ENCODE measurements at regions not wholly inside any gene's neighbourhood (a gene's known extent, or its start where the extent isn't known, plus 50 kb on each side); places are given as distances from the start of the nearest gene placed in this dataset.

DNA sequence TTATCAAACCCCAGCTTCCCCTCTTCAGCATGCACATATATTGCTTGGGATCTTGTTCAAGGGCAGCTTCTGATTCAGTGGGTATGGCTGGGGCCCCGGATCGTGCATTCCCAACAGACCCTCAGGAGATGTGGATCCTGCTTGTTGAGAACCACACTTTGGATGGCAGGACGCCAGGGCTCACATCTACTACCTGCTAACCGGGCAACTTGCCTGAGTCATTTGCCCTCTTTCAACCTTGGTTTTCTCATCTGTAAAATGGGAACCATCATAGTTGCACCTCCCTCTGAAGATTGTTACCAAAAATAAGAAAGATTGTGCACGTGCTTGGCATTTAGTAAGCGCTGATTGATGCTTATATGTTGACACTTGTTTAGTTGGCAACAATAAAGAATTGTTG lies 154.6 kb downstream of the ACKR3 start:
- POLR2A ChIA-PET: no interaction called here
- DNase-seq (ENCODE audit: extremely low spot score): no peak
- TF ChIP-seq SUZ12 (IDR thresholded peaks at IDR 0.05): no peak
- CTCF ChIA-PET: no interaction called here

DNA sequence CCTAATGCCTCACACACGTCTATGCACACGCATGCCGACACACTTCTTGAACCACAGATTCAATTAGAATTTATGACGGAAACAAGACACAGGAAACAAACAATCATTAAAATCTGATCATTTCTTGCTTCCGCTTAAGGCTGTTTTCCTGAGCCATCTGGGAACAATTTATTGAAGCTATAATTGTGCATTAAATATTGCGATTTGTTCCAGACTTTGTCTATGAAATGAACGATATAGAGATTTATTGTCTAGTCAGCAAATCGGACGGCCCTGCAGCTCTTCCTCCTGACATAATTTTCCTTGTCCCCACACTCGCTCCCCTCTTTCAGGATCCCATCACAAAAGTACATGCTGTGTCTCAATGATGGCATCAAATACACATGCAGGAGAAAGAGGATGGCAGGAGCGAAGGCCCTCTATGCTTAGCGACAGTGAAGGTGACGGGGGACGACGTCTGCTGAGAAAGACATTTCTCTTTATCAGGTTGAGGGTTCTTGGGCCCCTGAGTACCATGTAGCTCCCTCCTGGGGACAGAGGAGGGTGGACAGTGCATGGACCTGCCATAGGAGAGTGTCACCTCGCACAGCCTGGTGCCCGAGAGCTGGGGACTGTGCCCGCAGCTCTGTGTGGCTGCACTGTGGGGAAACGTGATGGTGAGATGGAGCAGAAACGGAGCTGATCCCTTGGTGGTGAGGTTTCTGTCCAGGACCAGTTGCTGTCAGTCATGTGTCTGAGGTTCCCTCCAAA lies 157.3 kb downstream of the ACKR3 start:
- TF ChIP-seq SP1 (IDR thresholded peaks at IDR 0.05) (no peak), HDGF (IDR thresholded peaks at IDR 0.05; ENCODE audit: borderline replicate concordance) (no peak), L3MBTL2 (conservative IDR thresholded peaks at IDR 0.05) (no peak), CTBP1 (IDR thresholded peaks at IDR 0.05; ENCODE audit: borderline replicate concordance) (no peak), FOXK2 (IDR thresholded peaks at IDR 0.05) (no peak), FOXA1 (IDR thresholded peaks at IDR 0.05) (no peak), FOXM1 (IDR thresholded peaks at IDR 0.05; ENCODE audit: borderline replicate concordance) (no peak), TARDBP (IDR thresholded peaks at IDR 0.05) (no peak), ELF4 (IDR thresholded peaks at IDR 0.05) (no peak), NFRKB (IDR thresholded peaks at IDR 0.05) (no peak), LEF1 (IDR thresholded peaks at IDR 0.05; ENCODE audit: borderline replicate concordance) (no peak), SUZ12 (IDR thresholded peaks at IDR 0.05) (no peak), BHLHE40 (IDR thresholded peaks at IDR 0.05; ENCODE audit: borderline replicate concordance) (no peak)
- TF ChIP-seq, protein P1, sequence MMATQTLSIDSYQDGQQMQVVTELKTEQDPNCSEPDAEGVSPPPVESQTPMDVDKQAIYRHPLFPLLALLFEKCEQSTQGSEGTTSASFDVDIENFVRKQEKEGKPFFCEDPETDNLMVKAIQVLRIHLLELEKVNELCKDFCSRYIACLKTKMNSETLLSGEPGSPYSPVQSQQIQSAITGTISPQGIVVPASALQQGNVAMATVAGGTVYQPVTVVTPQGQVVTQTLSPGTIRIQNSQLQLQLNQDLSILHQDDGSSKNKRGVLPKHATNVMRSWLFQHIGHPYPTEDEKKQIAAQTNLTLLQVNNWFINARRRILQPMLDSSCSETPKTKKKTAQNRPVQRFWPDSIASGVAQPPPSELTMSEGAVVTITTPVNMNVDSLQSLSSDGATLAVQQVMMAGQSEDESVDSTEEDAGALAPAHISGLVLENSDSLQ (IDR thresholded peaks at IDR 0.05): no peak
- POLR2A ChIA-PET: no interaction called here

DNA sequence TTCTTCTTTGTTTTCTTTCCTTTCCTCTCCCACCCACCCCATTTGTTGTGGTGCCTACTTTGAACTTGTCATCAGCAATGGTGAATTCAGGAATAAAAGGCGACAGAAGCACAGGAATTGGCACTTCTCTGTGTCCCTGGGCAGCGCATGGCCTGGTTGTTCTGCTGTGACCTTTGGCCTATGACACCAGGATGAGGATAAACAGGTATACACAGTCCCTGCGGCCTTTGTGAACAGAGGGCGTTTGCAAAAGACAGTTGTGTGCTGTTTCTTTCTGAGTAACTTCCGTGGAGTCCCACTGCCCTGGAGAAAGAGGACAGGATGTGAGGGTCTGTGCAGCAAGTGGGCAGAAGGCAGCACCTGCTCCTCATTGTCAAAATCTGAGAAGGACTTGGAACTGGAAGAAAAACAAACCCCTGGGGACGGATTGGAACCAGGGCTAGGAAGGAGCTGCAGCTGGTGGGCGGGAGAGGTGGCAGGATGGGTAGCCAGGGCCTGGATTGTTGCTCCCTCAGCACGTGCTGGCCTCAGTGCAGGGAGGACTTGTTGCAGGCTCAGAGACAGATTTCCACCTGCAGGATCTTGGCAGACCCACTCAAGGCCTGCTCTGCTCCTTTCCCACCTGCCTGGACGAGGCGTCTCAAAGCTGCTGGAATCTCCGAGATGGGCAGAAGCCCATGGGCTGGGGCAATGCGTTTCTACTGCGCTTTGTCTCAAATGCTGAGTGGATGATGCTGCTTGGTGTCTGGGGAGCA lies 159.5 kb downstream of the ACKR3 start:
- TF ChIP-seq TARDBP (IDR thresholded peaks at IDR 0.05): no peak
- DNase-seq (ENCODE audit: extremely low spot score): no peak
- ChIA-PET POLR2A (no interaction called here), CTCF (no interaction called here)

More for the DNA sequence above, 157.3 kb downstream of the ACKR3 start:
- CTCF ChIA-PET: no interaction called here
- no peak for DNase-seq (ENCODE audit: extremely low spot score)

DNA sequence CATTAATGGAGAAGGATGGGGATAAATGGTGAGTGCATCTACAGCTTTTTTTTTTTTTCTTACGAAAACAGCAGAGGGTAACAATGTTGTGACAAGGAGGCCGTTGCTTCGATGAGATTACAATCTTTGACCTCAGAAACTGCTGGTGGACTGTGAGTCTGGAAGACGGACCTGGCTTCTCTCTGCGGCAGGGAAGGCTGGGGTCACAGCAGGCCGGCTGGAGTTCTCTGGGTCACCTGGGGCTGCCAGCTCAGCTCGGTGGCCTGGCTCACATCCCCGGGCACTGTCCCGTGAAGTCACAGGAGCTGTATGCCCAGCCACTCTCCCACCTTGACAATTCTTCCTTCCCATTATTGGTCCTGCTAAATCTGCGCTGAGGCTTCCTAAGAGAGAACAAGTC lies 160.8 kb downstream of the ACKR3 start:
- no peak for DNase-seq (ENCODE audit: extremely low spot score)
- ChIA-PET CTCF (no interaction called here), POLR2A (no interaction called here)

DNA sequence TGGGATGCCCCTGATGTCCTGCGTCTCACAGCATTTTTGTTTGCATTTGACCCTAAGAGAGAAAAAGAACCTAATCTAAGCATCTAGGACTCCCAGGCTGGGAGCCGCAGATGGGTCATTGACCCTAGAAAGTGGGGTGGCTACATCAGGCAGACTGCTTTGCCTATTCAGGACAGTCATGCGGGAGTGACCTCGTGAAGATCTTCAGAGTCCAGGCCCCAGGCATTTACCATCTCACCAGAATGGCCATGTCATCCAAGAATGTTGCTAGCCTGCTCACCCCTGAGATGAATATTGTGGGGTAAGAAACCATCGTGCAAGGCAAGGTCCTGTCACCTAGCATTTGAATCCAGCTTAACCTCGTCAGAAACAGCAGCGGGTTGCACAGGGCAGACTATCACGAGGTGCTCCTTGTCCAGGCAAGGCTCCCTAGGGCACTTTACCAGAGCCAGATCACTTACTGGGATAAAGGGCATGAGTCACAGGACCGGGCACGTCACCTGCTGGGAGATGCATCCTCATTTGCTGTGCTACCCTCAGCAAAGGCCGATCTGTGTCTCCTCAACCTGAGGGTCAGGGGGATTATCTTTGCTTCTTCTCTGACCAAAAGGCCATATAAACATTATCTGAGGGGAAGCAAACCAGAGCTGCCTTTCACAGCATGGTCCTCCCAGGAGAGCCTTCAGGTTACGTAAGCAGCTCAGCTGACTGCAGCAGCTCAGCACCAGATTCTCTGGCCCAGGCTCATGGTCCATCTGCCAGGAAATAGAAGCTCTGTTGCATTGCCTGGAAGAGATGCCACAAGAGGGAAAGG lies 162.3 kb downstream of the ACKR3 start:
- no peak for DNase-seq (ENCODE audit: extremely low spot score)
- TF ChIP-seq TARDBP (IDR thresholded peaks at IDR 0.05) (no peak), ELF4 (IDR thresholded peaks at IDR 0.05) (no peak), FOXK2 (IDR thresholded peaks at IDR 0.05) (no peak), BHLHE40 (IDR thresholded peaks at IDR 0.05; ENCODE audit: borderline replicate concordance) (no peak), SP1 (IDR thresholded peaks at IDR 0.05) (no peak), ARNT (IDR thresholded peaks at IDR 0.05) (no peak), HDGF (IDR thresholded peaks at IDR 0.05; ENCODE audit: borderline replicate concordance) (no peak), CTBP1 (IDR thresholded peaks at IDR 0.05; ENCODE audit: borderline replicate concordance) (no peak), LEF1 (IDR thresholded peaks at IDR 0.05; ENCODE audit: borderline replicate concordance) (no peak), L3MBTL2 (conservative IDR thresholded peaks at IDR 0.05) (no peak), NFRKB (IDR thresholded peaks at IDR 0.05) (no peak), SUZ12 (IDR thresholded peaks at IDR 0.05) (no peak), ZNF384 (IDR thresholded peaks at IDR 0.05) (no peak), FOXA1 (IDR thresholded peaks at IDR 0.05) (no peak), FOXM1 (IDR thresholded peaks at IDR 0.05; ENCODE audit: borderline replicate concordance) (no peak)
- TF ChIP-seq, protein P1 (IDR thresholded peaks at IDR 0.05): no peak
- POLR2A ChIA-PET: no interaction called here
- CTCF ChIA-PET: no interaction called here

More for the DNA sequence above, 160.8 kb downstream of the ACKR3 start:
- no peak for TF ChIP-seq LEF1 (IDR thresholded peaks at IDR 0.05; ENCODE audit: borderline replicate concordance)
- no peak for TF ChIP-seq BHLHE40 (IDR thresholded peaks at IDR 0.05; ENCODE audit: borderline replicate concordance)
- no peak for TF ChIP-seq ARNT (IDR thresholded peaks at IDR 0.05)
- TF ChIP-seq SUZ12 (IDR thresholded peaks at IDR 0.05): no peak
- no peak for TF ChIP-seq L3MBTL2 (conservative IDR thresholded peaks at IDR 0.05)
- no peak for TF ChIP-seq TARDBP (IDR thresholded peaks at IDR 0.05)
- TF ChIP-seq, protein P1 (IDR thresholded peaks at IDR 0.05): no peak
- no peak for TF ChIP-seq FOXK2 (IDR thresholded peaks at IDR 0.05)
- no peak for TF ChIP-seq FOXM1 (IDR thresholded peaks at IDR 0.05; ENCODE audit: borderline replicate concordance)
- no peak for TF ChIP-seq CTBP1 (IDR thresholded peaks at IDR 0.05; ENCODE audit: borderline replicate concordance)
- no peak for TF ChIP-seq SP1 (IDR thresholded peaks at IDR 0.05)
- TF ChIP-seq ZNF384 (IDR thresholded peaks at IDR 0.05): no peak

DNA sequence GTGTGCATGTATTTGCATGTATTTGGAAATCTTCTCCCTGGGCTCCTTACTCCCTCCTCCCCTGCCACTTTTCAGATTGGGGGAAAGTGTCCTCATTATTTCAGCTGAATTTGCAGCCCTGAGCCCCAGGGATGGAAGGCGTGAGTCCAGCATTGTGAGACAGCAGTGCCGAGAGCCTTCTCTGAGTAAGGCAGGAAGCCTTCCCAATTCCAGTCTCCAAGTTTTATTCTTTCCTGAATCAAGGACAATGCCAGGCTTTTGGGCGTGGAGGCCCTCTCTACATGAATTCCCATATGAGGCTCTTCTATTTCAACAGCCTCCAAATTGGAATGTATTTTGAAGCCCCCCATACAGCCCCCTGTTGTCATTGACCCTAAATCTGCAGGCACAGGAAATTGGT lies 163.5 kb downstream of the ACKR3 start:
- DNase-seq (ENCODE audit: extremely low spot score): no peak
- ChIA-PET POLR2A (no interaction called here), CTCF (no interaction called here)
- TF ChIP-seq L3MBTL2 (conservative IDR thresholded peaks at IDR 0.05) (no peak), CTBP1 (IDR thresholded peaks at IDR 0.05; ENCODE audit: borderline replicate concordance) (no peak), BHLHE40 (IDR thresholded peaks at IDR 0.05; ENCODE audit: borderline replicate concordance) (no peak), SP1 (IDR thresholded peaks at IDR 0.05) (no peak), FOXM1 (IDR thresholded peaks at IDR 0.05; ENCODE audit: borderline replicate concordance) (no peak), SUZ12 (IDR thresholded peaks at IDR 0.05) (no peak)

Measured in HEK293T (cell line).